ENCODE measurements at regions not wholly inside any gene's neighbourhood (a gene's known extent, or its start where the extent isn't known, plus 50 kb on each side); places are given as distances from the start of the nearest gene placed in this dataset.

- TF ChIP-seq, protein P1, sequence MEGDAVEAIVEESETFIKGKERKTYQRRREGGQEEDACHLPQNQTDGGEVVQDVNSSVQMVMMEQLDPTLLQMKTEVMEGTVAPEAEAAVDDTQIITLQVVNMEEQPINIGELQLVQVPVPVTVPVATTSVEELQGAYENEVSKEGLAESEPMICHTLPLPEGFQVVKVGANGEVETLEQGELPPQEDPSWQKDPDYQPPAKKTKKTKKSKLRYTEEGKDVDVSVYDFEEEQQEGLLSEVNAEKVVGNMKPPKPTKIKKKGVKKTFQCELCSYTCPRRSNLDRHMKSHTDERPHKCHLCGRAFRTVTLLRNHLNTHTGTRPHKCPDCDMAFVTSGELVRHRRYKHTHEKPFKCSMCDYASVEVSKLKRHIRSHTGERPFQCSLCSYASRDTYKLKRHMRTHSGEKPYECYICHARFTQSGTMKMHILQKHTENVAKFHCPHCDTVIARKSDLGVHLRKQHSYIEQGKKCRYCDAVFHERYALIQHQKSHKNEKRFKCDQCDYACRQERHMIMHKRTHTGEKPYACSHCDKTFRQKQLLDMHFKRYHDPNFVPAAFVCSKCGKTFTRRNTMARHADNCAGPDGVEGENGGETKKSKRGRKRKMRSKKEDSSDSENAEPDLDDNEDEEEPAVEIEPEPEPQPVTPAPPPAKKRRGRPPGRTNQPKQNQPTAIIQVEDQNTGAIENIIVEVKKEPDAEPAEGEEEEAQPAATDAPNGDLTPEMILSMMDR (conservative IDR thresholded peaks at IDR 0.05 in 1 of 2, IDR thresholded peaks at IDR 0.05 in 1 of 2; ENCODE audit: extremely low read depth in 1 of 2, insufficient read depth in 1 of 2, low read depth in 1 of 2, low read length in 2 of 2), result no peak
- no peak for TF ChIP-seq EZH2 (IDR thresholded peaks at IDR 0.05; ENCODE audit: borderline replicate concordance, low read length)
These were observed 393.8 kb downstream of the TSHZ3 start for GRCh38 chr19:30955112-30956104.

Measured in mammary epithelial cell (primary cell).